Neural cell (in vitro differentiated cells): ENCODE measurements at regions not wholly inside any gene's neighbourhood (a gene's known extent, or its start where the extent isn't known, plus 50 kb on each side); places are given as distances from the start of the nearest gene placed in this dataset.

ENCODE experiments used
- H2AFZ ChIP-seq: fragments of 200-600, 300-800 bp; sonication (generic), shearing (Covaris generic); 2 replicates; pipeline ENCODE4 v1.6.0; 2014; ENCODE audit warnings: low read depth, mild to moderate bottlenecking, antibody characterized with exemption, low read length, moderate library complexity
- H3F3A ChIP-seq: fragments of 200-600 bp; shearing (Covaris generic); 2 replicates; pipeline ENCODE4 v1.6.1; 2016; ENCODE audit warnings: mild to moderate bottlenecking, moderate library complexity, mixed read lengths, antibody characterized with exemption, low read length; ENCODE audit not compliant: insufficient read depth, poor library complexity, severe bottlenecking
- H3K27ac ChIP-seq: fragments of 200-600, 300-800 bp; sonication (generic), shearing (Covaris generic); 2 replicates; pipeline ENCODE4 v1.5.1; 2014; ENCODE audit warnings: mild to moderate bottlenecking, low read length, moderate library complexity
- H3K27me3 ChIP-seq: fragments of 300-800, 200-600 bp; sonication (generic), shearing (Covaris generic); 2 replicates; pipeline ENCODE4 v1.6.0; 2014; ENCODE audit warnings: mild to moderate bottlenecking, low read depth, low read length, moderate library complexity; ENCODE audit not compliant: insufficient read depth
- H3K36me3 ChIP-seq: fragments of 300-800, 200-600 bp; sonication (generic), shearing (Covaris generic); 2 replicates; pipeline ENCODE4 v1.5.1; 2014; ENCODE audit warnings: mild to moderate bottlenecking, antibody characterized with exemption, low read length, moderate library complexity; ENCODE audit not compliant: insufficient read depth
- H3K4me2 ChIP-seq: fragments of 300-800, 200-600 bp; sonication (generic), shearing (Covaris generic); 2 replicates; pipeline ENCODE4 v1.6.0; 2014; ENCODE audit warnings: mild to moderate bottlenecking, low read length
- H3K4me3 ChIP-seq: fragments of 300-800, 200-600 bp; sonication (generic), shearing (Covaris generic); 2 replicates; pipeline ENCODE4 v1.5.1; 2014; ENCODE audit warnings: mild to moderate bottlenecking, low read length, moderate library complexity
- H3K79me2 ChIP-seq: fragments of 200-600 bp; shearing (Covaris generic); replicated peaks from 2 replicates; pipeline ENCODE4 v1.6.0; 2014; ENCODE audit warnings: mild to moderate bottlenecking, low read length, moderate library complexity; ENCODE audit not compliant: insufficient read depth
- H3K9ac ChIP-seq: fragments of 300-800, 200-600 bp; sonication (generic), shearing (Covaris generic); 2 replicates; pipeline ENCODE4 v1.6.1; 2016; ENCODE audit warnings: mild to moderate bottlenecking, low read length, mixed read lengths
- H3K9me2 ChIP-seq: fragments of 200-600 bp; shearing (Covaris generic); 2 replicates; pipeline ENCODE4 v1.6.1; 2016; ENCODE audit warnings: mild to moderate bottlenecking, low read length, mixed read lengths; ENCODE audit not compliant: insufficient read depth
- H3K9me3 ChIP-seq: fragments of 200-600, 300-800 bp; sonication (generic), shearing (Covaris generic); 2 replicates; pipeline ENCODE4 v1.6.1; 2016; ENCODE audit warnings: mild to moderate bottlenecking, mixed run types, low read length, moderate library complexity, mixed read lengths
- H4K20me1 ChIP-seq: fragments of 200-600 bp; shearing (Covaris generic); 2 replicates; pipeline ENCODE4 v1.6.1; 2016; ENCODE audit warnings: mild to moderate bottlenecking, mixed run types; ENCODE audit not compliant: insufficient read depth
- CTCF ChIP-seq: fragments of 450-650 bp; IDR thresholded peaks from 2 replicates; pipeline ENCODE4 v1.5.1; 2014; ENCODE audit warnings: antibody characterized with exemption, mild to moderate bottlenecking, moderate library complexity; ENCODE audit not compliant: poor library complexity, severe bottlenecking
- EP300 ChIP-seq: fragments of 450-650 bp; conservative IDR thresholded peaks from 2 replicates; pipeline ENCODE4 v1.6.1; 2014; ENCODE audit warnings: antibody characterized with exemption, mild to moderate bottlenecking, moderate library complexity; ENCODE audit not compliant: poor library complexity, severe bottlenecking
- EZH2 ChIP-seq: fragments of 200-600, 300-800 bp; shearing (Covaris generic), sonication (generic); IDR thresholded peaks from 2 replicates; pipeline ENCODE4 v1.6.1; 2014; ENCODE audit warnings: antibody characterized with exemption, low read length, borderline replicate concordance, mild to moderate bottlenecking; ENCODE audit not compliant: insufficient read depth, poor library complexity, severe bottlenecking
- MXI1 ChIP-seq: fragments of 450-650 bp; conservative IDR thresholded peaks from 2 replicates; pipeline ENCODE4 v1.6.1; 2014; ENCODE audit warnings: antibody characterized with exemption, mild to moderate bottlenecking; ENCODE audit not compliant: poor library complexity, severe bottlenecking
- POLR2AphosphoS5 ChIP-seq: IDR thresholded peaks from 2 replicates; pipeline ENCODE4 v1.6.1; 2012
- RAD21 ChIP-seq: fragments of 450-650 bp; conservative IDR thresholded peaks from 2 replicates; pipeline ENCODE4 v1.6.1; 2014; ENCODE audit warnings: antibody characterized with exemption, mild to moderate bottlenecking, moderate library complexity
- REST ChIP-seq: IDR thresholded peaks from 2 replicates; pipeline ENCODE4 v1.6.1; 2012; ENCODE audit warnings: borderline replicate concordance
- SMC3 ChIP-seq: fragments of 450-650 bp; conservative IDR thresholded peaks from 2 replicates; pipeline ENCODE4 v1.6.1; 2014; ENCODE audit warnings: antibody characterized with exemption, mild to moderate bottlenecking, moderate library complexity; ENCODE audit not compliant: poor library complexity
- TAF1 ChIP-seq: IDR thresholded peaks from 2 replicates; pipeline ENCODE4 v1.6.1; 2012; ENCODE audit warnings: low read depth

- H3K36me3 ChIP-seq = no peaks in the 10 kb centered on the region
Measured at GRCh38 chr6:20301256-20301655, 89.0 kb upstream of the MBOAT1 start.

GRCh38 chr6:20302168-20302567 is 89.9 kb upstream of the MBOAT1 start:
- H3K27me3 ChIP-seq = no peaks in the 10 kb centered on the region
- H4K20me1 ChIP-seq = no peaks in the 10 kb centered on the region
- no peak overlapping the region for H3K27ac ChIP-seq
- no peaks in the 10 kb centered on the region for H3F3A ChIP-seq
- H3K4me2 ChIP-seq = no peak overlapping the region
- no peaks in the 10 kb centered on the region for H3K9me2 ChIP-seq
- H3K9me3 ChIP-seq = no peaks in the 10 kb centered on the region
- no peak overlapping the region for H3K9ac ChIP-seq
- H3K79me2 ChIP-seq = no peaks in the 10 kb centered on the region
- H3K4me3 ChIP-seq = no peak overlapping the region
- no peak overlapping the region for H2AFZ ChIP-seq
- H3K36me3 ChIP-seq = no peaks in the 10 kb centered on the region
- no peak for TF ChIP-seq POLR2AphosphoS5
- TF ChIP-seq MXI1 = no peak
- no peak for TF ChIP-seq CTCF
- no peak for TF ChIP-seq REST
- TF ChIP-seq TAF1 = no peak
- TF ChIP-seq EP300 = no peak
- TF ChIP-seq SMC3 = no peak

More at GRCh38 chr6:20301256-20301655, 89.0 kb upstream of the MBOAT1 start:
- no peaks in the 10 kb centered on the region for H3K9me3 ChIP-seq
- no peaks in the 10 kb centered on the region for H4K20me1 ChIP-seq
- H3K27ac ChIP-seq = no peak overlapping the region
- H3K4me2 ChIP-seq = no peak overlapping the region
- no peak overlapping the region for H2AFZ ChIP-seq
- H3F3A ChIP-seq = no peaks in the 10 kb centered on the region
- no peaks in the 10 kb centered on the region for H3K79me2 ChIP-seq
- H3K4me3 ChIP-seq = no peak overlapping the region
- H3K27me3 ChIP-seq = no peaks in the 10 kb centered on the region
- H3K9ac ChIP-seq = no peak overlapping the region
- H3K9me2 ChIP-seq = no peaks in the 10 kb centered on the region
- TF ChIP-seq CTCF (no peak), EZH2 (no peak), POLR2AphosphoS5 (no peak), EP300 (no peak), REST (no peak), MXI1 (no peak), RAD21 (no peak), TAF1 (no peak), SMC3 (no peak)
